Panc1 (cell line): ENCODE measurements at regions not wholly inside any gene's neighbourhood (a gene's known extent, or its start where the extent isn't known, plus 50 kb on each side); places are given as distances from the start of the nearest gene placed in this dataset.

ENCODE experiments used
- CTCF ChIP-seq: fragments of 450-650 bp; IDR thresholded peaks from 2 replicates; pipeline ENCODE4 v1.5.1; 2017; ENCODE audit warnings: mild to moderate bottlenecking
- POLR2AphosphoS5 ChIP-seq: IDR thresholded peaks from 2 replicates; pipeline ENCODE4 v1.6.1; 2012; ENCODE audit warnings: mild to moderate bottlenecking, low read depth, low read length, moderate library complexity
- REST ChIP-seq, 2 experiments: IDR thresholded peaks; 2 replicates each; pipeline ENCODE4 v1.6.1; 2011 to 2012; ENCODE audit warnings: low read depth in 2 of 2, control low read depth in 1 of 2, low read length in 1 of 2, mild to moderate bottlenecking in 1 of 2, moderate library complexity in 1 of 2; ENCODE audit not compliant: insufficient read depth in 1 of 2
- SIN3A ChIP-seq: IDR thresholded peaks from 2 replicates; pipeline ENCODE4 v1.6.1; 2012; ENCODE audit warnings: low read depth, mild to moderate bottlenecking, low read length, moderate library complexity, borderline replicate concordance; ENCODE audit not compliant: insufficient read depth
- TCF7L2 ChIP-seq: IDR thresholded peaks from 2 replicates; pipeline ENCODE4 v1.6.1; 2011; ENCODE audit warnings: mild to moderate bottlenecking, low read depth, low read length, inconsistent platforms

DNA sequence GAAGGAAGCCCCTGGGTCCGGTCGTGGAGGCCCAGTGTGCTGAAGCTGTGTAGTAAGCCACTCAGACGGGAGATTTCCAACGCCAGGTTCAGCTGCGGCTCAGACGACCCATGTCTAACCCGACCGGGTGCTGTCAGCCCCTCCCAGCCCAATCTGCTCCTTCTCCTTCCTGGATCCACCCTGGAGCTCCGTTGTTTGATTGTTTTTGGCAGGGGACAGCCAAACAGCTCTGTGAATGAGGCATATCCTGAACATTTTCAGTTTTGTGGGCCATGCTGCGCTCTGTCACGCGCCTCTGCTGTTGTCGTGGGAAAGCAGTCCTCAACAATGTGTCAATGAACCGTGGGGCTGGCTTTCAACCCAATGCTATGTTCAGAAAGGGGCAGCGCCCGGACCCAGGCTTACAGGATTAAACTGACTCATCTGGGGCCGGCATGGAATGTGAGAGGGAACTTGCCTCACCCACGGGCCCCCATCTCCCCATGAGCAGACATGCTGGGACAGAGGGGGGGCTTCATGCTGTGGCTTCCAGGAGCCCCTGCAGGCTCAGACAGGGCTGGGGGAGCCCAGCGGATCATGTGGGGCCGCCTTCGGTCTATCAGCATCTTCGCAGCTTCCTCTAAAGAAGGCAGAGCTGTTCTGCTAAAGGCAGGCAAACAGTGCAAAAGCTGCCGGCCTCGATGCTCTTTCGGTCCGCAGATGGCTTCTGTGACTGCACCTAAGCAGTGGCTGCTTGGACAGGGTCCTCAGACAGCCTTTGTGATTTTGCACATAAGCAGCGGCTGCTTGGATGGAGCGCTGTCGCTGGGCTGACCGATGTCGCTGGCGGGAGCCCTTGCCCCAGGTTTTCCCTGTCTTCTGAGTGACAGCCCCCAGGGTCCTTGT is 101.7 kb downstream of the RIPK4 start:
- TF ChIP-seq POLR2AphosphoS5, result no peak
- no peak for TF ChIP-seq CTCF
- TF ChIP-seq TCF7L2, result no peak
- no peak for TF ChIP-seq REST (IDR thresholded peaks at IDR 0.05; ENCODE audit: insufficient read depth in 1 of 2, low read depth in 2 of 2, low read length in 1 of 2)
- no peak for TF ChIP-seq SIN3A
